ENCODE measurements at regions not wholly inside any gene's neighbourhood (a gene's known extent, or its start where the extent isn't known, plus 50 kb on each side); places are given as distances from the start of the nearest gene placed in this dataset.

- TF ChIP-seq, protein P1, sequence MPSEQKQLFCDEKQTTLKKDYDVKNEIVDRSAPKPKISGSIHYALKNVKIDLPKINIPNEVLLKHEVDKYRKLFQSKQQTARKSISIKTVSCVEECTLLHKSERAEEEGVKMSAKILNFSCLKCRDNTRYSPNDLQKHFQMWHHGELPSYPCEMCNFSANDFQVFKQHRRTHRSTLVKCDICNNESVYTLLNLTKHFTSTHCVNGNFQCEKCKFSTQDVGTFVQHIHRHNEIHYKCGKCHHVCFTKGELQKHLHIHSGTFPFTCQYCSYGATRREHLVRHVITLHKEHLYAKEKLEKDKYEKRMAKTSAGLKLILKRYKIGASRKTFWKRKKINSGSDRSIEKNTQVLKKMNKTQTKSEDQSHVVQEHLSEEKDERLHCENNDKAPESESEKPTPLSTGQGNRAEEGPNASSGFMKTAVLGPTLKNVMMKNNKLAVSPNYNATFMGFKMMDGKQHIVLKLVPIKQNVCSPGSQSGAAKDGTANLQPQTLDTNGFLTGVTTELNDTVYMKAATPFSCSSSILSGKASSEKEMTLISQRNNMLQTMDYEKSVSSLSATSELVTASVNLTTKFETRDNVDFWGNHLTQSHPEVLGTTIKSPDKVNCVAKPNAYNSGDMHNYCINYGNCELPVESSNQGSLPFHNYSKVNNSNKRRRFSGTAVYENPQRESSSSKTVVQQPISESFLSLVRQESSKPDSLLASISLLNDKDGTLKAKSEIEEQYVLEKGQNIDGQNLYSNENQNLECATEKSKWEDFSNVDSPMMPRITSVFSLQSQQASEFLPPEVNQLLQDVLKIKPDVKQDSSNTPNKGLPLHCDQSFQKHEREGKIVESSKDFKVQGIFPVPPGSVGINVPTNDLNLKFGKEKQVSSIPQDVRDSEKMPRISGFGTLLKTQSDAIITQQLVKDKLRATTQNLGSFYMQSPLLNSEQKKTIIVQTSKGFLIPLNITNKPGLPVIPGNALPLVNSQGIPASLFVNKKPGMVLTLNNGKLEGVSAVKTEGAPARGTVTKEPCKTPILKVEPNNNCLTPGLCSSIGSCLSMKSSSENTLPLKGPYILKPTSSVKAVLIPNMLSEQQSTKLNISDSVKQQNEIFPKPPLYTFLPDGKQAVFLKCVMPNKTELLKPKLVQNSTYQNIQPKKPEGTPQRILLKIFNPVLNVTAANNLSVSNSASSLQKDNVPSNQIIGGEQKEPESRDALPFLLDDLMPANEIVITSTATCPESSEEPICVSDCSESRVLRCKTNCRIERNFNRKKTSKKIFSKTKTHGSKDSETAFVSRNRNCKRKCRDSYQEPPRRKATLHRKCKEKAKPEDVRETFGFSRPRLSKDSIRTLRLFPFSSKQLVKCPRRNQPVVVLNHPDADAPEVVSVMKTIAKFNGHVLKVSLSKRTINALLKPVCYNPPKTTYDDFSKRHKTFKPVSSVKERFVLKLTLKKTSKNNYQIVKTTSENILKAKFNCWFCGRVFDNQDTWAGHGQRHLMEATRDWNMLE (tag by site-specific recombination; conservative IDR thresholded peaks at IDR 0.05; ENCODE audit: low read depth) = 0 out of 2 replicates have a peak, but pooled peaks have one; percentile 37
- TF ChIP-seq PRDM10 (tag by site-specific recombination; IDR thresholded peaks at IDR 0.05) = 0 out of 2 replicates have a peak, but pooled peaks have one; percentile 18
Measured at GRCh38 chr18:55090564-55091188, 131.4 kb upstream of the CCDC68 start (continued).

- ChIA-PET CTCF (no interaction called here), POLR2A (no interaction called here)
- Histone ChIP-seq H3K4me1 (ENCODE audit: control insufficient read depth, insufficient read depth, low read length) (peaks cover 25% of the 10 kb centered on the region), H3K36me3 (ENCODE audit: control insufficient read depth in 2 of 2, insufficient read depth in 1 of 2, low read length in 2 of 2) (no peaks in the 10 kb centered on the region), H3K9me3 (ENCODE audit: control insufficient read depth, insufficient read depth, low read depth, low read length) (no peaks in the 10 kb centered on the region), H3K27ac (ENCODE audit: extremely low read depth, low read depth, low read length) (no peak overlapping the region), H3K4me3 (ENCODE audit: low read depth, low read length) (no peak overlapping the region)
- TF ChIP-seq ZFHX2 (tag by site-specific recombination; conservative IDR thresholded peaks at IDR 0.05) = no peak
- TF ChIP-seq, protein P2, sequence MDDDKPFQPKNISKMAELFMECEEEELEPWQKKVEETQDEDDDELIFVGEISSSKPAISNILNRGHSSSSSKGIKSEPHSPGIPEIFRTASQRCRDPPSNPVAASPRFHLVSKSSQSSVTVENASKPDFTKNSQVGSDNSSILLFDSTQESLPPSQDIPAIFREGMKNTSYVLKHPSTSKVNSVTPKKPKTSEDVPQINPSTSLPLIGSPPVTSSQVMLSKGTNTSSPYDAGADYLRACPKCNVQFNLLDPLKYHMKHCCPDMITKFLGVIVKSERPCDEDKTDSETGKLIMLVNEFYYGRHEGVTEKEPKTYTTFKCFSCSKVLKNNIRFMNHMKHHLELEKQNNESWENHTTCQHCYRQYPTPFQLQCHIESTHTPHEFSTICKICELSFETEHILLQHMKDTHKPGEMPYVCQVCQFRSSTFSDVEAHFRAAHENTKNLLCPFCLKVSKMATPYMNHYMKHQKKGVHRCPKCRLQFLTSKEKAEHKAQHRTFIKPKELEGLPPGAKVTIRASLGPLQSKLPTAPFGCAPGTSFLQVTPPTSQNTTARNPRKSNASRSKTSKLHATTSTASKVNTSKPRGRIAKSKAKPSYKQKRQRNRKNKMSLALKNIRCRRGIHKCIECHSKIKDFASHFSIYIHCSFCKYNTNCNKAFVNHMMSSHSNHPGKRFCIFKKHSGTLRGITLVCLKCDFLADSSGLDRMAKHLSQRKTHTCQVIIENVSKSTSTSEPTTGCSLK (tag by site-specific recombination; IDR thresholded peaks at IDR 0.05) = no peak
- no peak for TF ChIP-seq ZNF133 (tag by site-specific recombination; IDR thresholded peaks at IDR 0.05)
- no peak for TF ChIP-seq ZNF530 (tag by site-specific recombination; IDR thresholded peaks at IDR 0.05; ENCODE audit: low read depth)
- TF ChIP-seq ZNF791 (tag by site-specific recombination; IDR thresholded peaks at IDR 0.05) = no peak
Measured at GRCh38 chr18:55089610-55090009, 130.3 kb upstream of the CCDC68 start.

- Histone ChIP-seq H3K9me3 (ENCODE audit: control insufficient read depth, insufficient read depth, low read depth, low read length) (no peaks in the 10 kb centered on the region), H3K4me1 (ENCODE audit: control insufficient read depth, insufficient read depth, low read length) (peaks cover 25% of the 10 kb centered on the region), H3K36me3 (ENCODE audit: control insufficient read depth in 2 of 2, insufficient read depth in 1 of 2, low read length in 2 of 2) (no peaks in the 10 kb centered on the region), H3K27ac (ENCODE audit: extremely low read depth, low read depth, low read length) (no peak overlapping the region), H3K4me3 (ENCODE audit: low read depth, low read length) (no peak overlapping the region)
- CTCF ChIA-PET = no interaction called here
- TF ChIP-seq FEZF1 (tag by site-specific recombination; IDR thresholded peaks at IDR 0.05) (peak; percentile 82; the same call in 1 of the 2 replicates), ZNF184 (tag by site-specific recombination; IDR thresholded peaks at IDR 0.05) (no peak)
- POLR2A ChIA-PET = no interaction called here
Measured at GRCh38 chr18:55088561-55088960, 129.3 kb upstream of the CCDC68 start.

All from HEK293 (cell line).